Endothelial cell (in vitro differentiated cells): ENCODE measurements at regions not wholly inside any gene's neighbourhood (a gene's known extent, or its start where the extent isn't known, plus 50 kb on each side); places are given as distances from the start of the nearest gene placed in this dataset.

ENCODE experiments used
- DNase-seq: peaks from one replicate; pipeline ENCODE4 v3.0.0; 2021; ENCODE audit warnings: low spot score
- H3K27ac Mint-ChIP-seq: one replicate; pipeline ENCODE4 v1.8.0; 2021; ENCODE audit warnings: mixed read lengths, inconsistent platforms; ENCODE audit not compliant: unreplicated experiment
- H3K27me3 Mint-ChIP-seq: one replicate; pipeline ENCODE4 v1.8.0; 2021; ENCODE audit warnings: mild to moderate bottlenecking, moderate library complexity, mixed read lengths, inconsistent platforms; ENCODE audit not compliant: unreplicated experiment
- H3K36me3 Mint-ChIP-seq: one replicate; pipeline ENCODE4 v1.8.0; 2021; ENCODE audit warnings: mild to moderate bottlenecking, low read depth, mixed read lengths, inconsistent platforms; ENCODE audit not compliant: unreplicated experiment
- H3K4me1 Mint-ChIP-seq: one replicate; pipeline ENCODE4 v1.8.0; 2021; ENCODE audit warnings: mild to moderate bottlenecking, mixed read lengths, inconsistent platforms; ENCODE audit not compliant: unreplicated experiment
- H3K4me3 Mint-ChIP-seq: one replicate; pipeline ENCODE4 v1.8.0; 2021; ENCODE audit warnings: mild to moderate bottlenecking, mixed read lengths, inconsistent platforms; ENCODE audit not compliant: unreplicated experiment
- H3K9me3 Mint-ChIP-seq: one replicate; pipeline ENCODE4 v1.8.0; 2021; ENCODE audit warnings: mixed read lengths, inconsistent platforms; ENCODE audit not compliant: unreplicated experiment
- TF ChIP-seq, protein P1 (sequence below): fragments of 200-600 bp; sonication (generic); IDR thresholded peaks from one replicate; pipeline ENCODE4 v1.5.0; 2021; ENCODE audit warnings: antibody characterized with exemption; ENCODE audit not compliant: unreplicated experiment

DNA sequence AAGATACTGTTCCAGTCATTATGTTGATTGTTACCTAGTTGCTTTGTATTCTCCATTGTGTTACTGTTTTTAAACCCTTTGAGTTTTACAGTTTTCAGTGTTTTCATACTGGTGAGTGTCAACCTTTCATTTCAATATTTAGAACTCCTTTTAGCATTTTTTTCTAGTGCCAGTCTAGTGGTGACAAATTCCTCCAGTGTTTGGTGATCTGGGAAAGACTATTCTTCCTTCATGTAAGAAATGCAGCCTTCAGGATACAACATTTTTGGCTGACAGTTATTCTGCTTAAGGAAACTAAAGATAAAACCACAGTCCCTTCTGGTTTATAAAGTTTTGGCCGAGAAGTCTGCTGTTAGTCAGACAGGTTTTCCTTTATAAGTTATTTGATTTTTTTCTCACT, 143.8 kb downstream of the ETAA1 start:
- no peak for DNase-seq
- Mint-ChIP-seq H3K4me1 (no peaks in the 10 kb centered on the region), H3K27ac (no peak overlapping the region), H3K4me3 (no peak overlapping the region), H3K9me3 (peaks cover 18% of the 10 kb centered on the region), H3K27me3 (no peaks in the 10 kb centered on the region), H3K36me3 (peaks cover 43% of the 10 kb centered on the region)
- TF ChIP-seq, protein P1, sequence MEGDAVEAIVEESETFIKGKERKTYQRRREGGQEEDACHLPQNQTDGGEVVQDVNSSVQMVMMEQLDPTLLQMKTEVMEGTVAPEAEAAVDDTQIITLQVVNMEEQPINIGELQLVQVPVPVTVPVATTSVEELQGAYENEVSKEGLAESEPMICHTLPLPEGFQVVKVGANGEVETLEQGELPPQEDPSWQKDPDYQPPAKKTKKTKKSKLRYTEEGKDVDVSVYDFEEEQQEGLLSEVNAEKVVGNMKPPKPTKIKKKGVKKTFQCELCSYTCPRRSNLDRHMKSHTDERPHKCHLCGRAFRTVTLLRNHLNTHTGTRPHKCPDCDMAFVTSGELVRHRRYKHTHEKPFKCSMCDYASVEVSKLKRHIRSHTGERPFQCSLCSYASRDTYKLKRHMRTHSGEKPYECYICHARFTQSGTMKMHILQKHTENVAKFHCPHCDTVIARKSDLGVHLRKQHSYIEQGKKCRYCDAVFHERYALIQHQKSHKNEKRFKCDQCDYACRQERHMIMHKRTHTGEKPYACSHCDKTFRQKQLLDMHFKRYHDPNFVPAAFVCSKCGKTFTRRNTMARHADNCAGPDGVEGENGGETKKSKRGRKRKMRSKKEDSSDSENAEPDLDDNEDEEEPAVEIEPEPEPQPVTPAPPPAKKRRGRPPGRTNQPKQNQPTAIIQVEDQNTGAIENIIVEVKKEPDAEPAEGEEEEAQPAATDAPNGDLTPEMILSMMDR: no peak

GRCh38 chr2:67544286-67544685, 147.2 kb downstream of the ETAA1 start:
- H3K27ac Mint-ChIP-seq: no peak overlapping the region
- no peak for DNase-seq
- H3K4me3 Mint-ChIP-seq: no peak overlapping the region
- H3K36me3 Mint-ChIP-seq: peaks cover 49% of the 10 kb centered on the region
- TF ChIP-seq, protein P1: no peak
- H3K9me3 Mint-ChIP-seq: peaks cover 18% of the 10 kb centered on the region
- H3K27me3 Mint-ChIP-seq: peaks cover 1% of the 10 kb centered on the region
- peaks cover 23% of the 10 kb centered on the region for H3K4me1 Mint-ChIP-seq

DNA sequence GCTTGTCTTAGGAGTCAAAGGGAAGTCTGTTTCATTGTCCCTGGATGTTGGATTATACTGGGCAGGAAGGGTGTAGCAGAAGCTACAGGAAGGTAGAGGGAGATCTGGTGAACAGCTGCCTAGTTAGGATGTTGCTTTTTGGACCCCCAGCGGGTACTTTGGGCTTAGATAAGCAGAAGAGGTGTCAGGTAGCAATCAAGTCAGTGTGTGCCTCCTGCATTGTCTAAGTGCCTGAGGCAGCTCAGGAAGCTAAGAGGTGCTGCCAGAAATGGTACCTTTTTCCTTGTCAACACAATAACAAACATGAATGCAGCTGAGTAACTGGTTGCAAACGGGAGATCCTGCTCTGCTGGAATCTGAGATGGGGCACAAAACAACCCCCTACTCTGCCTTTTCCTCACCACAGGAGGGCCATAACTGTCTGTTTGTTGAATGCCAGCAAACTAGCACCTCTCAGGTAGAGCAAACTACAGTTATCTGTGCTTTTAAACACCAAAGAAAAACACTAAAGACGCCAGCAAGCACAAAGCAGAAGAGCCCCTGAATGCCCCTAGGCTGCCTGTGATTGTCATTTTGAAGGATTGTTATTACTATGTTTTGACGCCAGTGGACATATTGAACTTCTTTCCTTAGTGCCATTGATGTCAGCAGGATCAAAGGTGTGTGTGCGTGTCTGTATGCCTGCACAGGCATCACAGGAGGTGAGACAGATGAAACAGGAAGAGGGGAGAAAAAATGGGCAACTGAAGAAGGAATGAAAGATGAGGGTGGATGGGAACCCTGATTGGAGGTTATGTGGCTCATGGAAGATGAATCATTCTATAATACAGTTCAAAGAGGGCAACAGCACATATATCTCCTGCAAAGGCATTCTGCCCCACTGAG, 151.4 kb downstream of the ETAA1 start:
- H3K36me3 Mint-ChIP-seq: peaks cover 30% of the 10 kb centered on the region
- TF ChIP-seq, protein P1: no peak
- H3K9me3 Mint-ChIP-seq: peaks cover 18% of the 10 kb centered on the region
- peaks cover 1% of the 10 kb centered on the region for H3K27me3 Mint-ChIP-seq
- peak; percentile 21 for DNase-seq
- H3K27ac Mint-ChIP-seq: peak overlapping the region; percentile 85
- H3K4me3 Mint-ChIP-seq: peak overlapping the region; percentile 11
- H3K4me1 Mint-ChIP-seq: peaks cover 35% of the 10 kb centered on the region

DNA sequence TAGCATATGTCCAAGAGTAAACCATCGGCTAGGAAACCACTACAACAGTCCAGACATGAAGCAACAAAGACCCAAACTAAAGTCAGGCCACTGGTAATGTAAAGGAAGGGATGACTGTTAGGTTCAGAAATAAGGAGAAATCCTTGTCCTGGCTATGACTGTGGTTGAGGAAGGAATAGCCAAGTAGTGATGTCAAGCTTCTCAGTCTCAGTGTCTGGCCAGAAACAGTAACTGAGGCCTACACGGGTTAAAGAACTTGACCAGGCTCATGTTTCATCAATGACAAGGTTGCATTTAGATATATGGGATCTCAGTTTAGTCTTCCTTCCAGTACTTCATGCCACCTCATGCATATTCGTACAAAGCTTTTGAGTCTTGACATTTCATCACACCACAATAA, 162.0 kb downstream of the ETAA1 start:
- H3K27ac Mint-ChIP-seq: no peak overlapping the region
- no peaks in the 10 kb centered on the region for H3K27me3 Mint-ChIP-seq
- H3K36me3 Mint-ChIP-seq: peaks cover 10% of the 10 kb centered on the region
- DNase-seq: no peak
- no peaks in the 10 kb centered on the region for H3K4me1 Mint-ChIP-seq
- no peaks in the 10 kb centered on the region for H3K9me3 Mint-ChIP-seq
- no peak overlapping the region for H3K4me3 Mint-ChIP-seq
- TF ChIP-seq, protein P1: no peak

DNA sequence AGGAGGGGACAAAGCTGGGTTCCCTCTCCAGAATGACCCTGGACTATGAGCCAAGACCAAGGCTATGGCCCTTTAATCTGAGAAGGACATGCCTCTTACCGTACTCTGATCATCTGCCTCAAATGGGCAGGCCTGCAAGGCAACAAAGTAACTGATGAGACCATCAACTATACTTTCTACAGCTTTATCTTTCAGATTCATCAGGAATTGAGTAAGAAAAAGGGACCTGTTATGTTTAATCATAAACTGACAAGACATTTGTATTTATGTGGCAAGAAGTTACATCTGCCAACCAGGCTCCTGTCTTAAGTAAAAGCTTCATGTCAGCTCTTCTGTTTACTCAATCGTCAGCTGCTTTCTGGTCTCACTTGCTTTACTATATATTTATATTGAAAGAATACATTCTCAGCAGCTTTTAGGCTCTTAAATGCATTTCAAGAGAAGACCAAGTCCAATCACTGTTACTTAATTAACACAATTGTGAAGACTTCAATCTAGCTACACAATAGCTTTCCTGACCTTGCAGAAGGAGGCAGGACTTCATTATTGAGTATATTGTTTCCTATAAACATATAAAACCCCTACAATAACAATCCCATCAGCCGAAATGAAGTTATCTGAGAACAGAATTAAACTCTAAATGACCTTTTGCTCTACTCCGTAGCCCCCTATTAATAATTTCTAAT, 163.8 kb downstream of the ETAA1 start:
- Mint-ChIP-seq H3K36me3 (peaks cover 7% of the 10 kb centered on the region), H3K4me1 (no peaks in the 10 kb centered on the region), H3K9me3 (no peaks in the 10 kb centered on the region), H3K27me3 (no peaks in the 10 kb centered on the region), H3K27ac (no peak overlapping the region), H3K4me3 (no peak overlapping the region)
- TF ChIP-seq, protein P1: no peak
- no peak for DNase-seq
